GM23338 (cell line): ENCODE measurements at regions not wholly inside any gene's neighbourhood (a gene's known extent, or its start where the extent isn't known, plus 50 kb on each side); places are given as distances from the start of the nearest gene placed in this dataset.

Experiments used
- ATAC-seq: fragments of 200-7000 bp; cut with Tn5 transposase; 3 replicates; pipeline ENCODE4 v1.9.1; 2020
- DNase-seq: peaks from one replicate; pipeline ENCODE4 v3.0.0-alpha.2; 2015; ENCODE audit warnings: low spot score
- H2AFZ ChIP-seq: fragments of 200-600 bp; sonication (generic); 2 replicates; pipeline ENCODE4 v1.8.0; 2016; ENCODE audit warnings: antibody characterized with exemption, mild to moderate bottlenecking, moderate library complexity
- H3F3A ChIP-seq: fragments of 200-600 bp; sonication (generic); replicated peaks from 2 replicates; pipeline ENCODE4 v1.8.0; 2017; ENCODE audit warnings: antibody characterized with exemption, mixed run types, low read depth
- H3K27ac ChIP-seq: fragments of 200-600 bp; sonication (generic); 2 replicates; pipeline ENCODE4 v1.6.1; 2016; ENCODE audit warnings: low read depth
- H3K27me3 ChIP-seq: fragments of 200-600 bp; sonication (generic); 2 replicates; pipeline ENCODE4 v1.8.0; 2016; ENCODE audit warnings: mild to moderate bottlenecking, mixed run types, moderate library complexity; ENCODE audit not compliant: insufficient read depth
- H3K36me3 ChIP-seq: fragments of 200-600 bp; sonication (generic); 2 replicates; pipeline ENCODE4 v1.8.0; 2016; ENCODE audit warnings: mild to moderate bottlenecking; ENCODE audit not compliant: insufficient read depth
- H3K4me1 ChIP-seq: fragments of 200-600 bp; sonication (generic); 2 replicates; pipeline ENCODE4 v1.8.0; 2016; ENCODE audit warnings: mild to moderate bottlenecking, moderate library complexity; ENCODE audit not compliant: insufficient read depth
- H3K4me2 ChIP-seq: fragments of 200-600 bp; sonication (generic); 2 replicates; pipeline ENCODE4 v1.7.1; 2017; ENCODE audit warnings: mixed run types
- H3K4me3 ChIP-seq: fragments of 200-600 bp; sonication (generic); 2 replicates; pipeline ENCODE4 v1.6.1; 2016; ENCODE audit warnings: mixed run types
- H3K79me2 ChIP-seq: fragments of 200-600 bp; sonication (generic); replicated peaks from 2 replicates; pipeline ENCODE4 v1.8.0; 2017; ENCODE audit warnings: mild to moderate bottlenecking; ENCODE audit not compliant: insufficient read depth
- H3K9me2 ChIP-seq: fragments of 200-600 bp; sonication (generic); 2 replicates; pipeline ENCODE4 v1.8.0; 2017; ENCODE audit not compliant: insufficient read depth
- H4K20me1 ChIP-seq: fragments of 200-600 bp; sonication (generic); replicated peaks from 2 replicates; pipeline ENCODE4 v1.8.0; 2017; ENCODE audit warnings: mild to moderate bottlenecking; ENCODE audit not compliant: insufficient read depth
- H3K27ac Mint-ChIP-seq: 2 replicates; pipeline ENCODE4 v1.8.0; 2020; ENCODE audit warnings: inconsistent platforms, mild to moderate bottlenecking, moderate library complexity, mixed read lengths
- H3K27me3 Mint-ChIP-seq: 3 replicates; pipeline ENCODE4 v1.8.0; 2022; ENCODE audit warnings: low read depth, mild to moderate bottlenecking, moderate library complexity, mixed read lengths, inconsistent platforms; ENCODE audit not compliant: insufficient read depth, poor library complexity
- H3K36me3 Mint-ChIP-seq: 3 replicates; pipeline ENCODE4 v1.8.0; 2021; ENCODE audit warnings: low read depth, mild to moderate bottlenecking, inconsistent platforms, moderate library complexity, mixed read lengths
- H3K4me1 Mint-ChIP-seq: 3 replicates; pipeline ENCODE4 v1.8.0; 2020; ENCODE audit warnings: mild to moderate bottlenecking, inconsistent platforms, mixed read lengths
- H3K4me3 Mint-ChIP-seq: 3 replicates; pipeline ENCODE4 v1.8.0; 2021; ENCODE audit warnings: moderate library complexity, mild to moderate bottlenecking, inconsistent platforms, mixed read lengths
- H3K9me3 Mint-ChIP-seq: 3 replicates; pipeline ENCODE4 v1.8.0; 2020; ENCODE audit warnings: moderate library complexity, mild to moderate bottlenecking, inconsistent platforms, mixed read lengths
- CREB1 ChIP-seq: fragments of 250-450 bp; sonication (Bioruptor Pico); IDR thresholded peaks from 2 replicates; pipeline ENCODE4 v1.5.0; 2020; ENCODE audit warnings: low read depth, mild to moderate bottlenecking, moderate library complexity
- CTCF ChIP-seq, 2 experiments: fragments of 200-600 bp in 1 of 2; sonication (generic) in 1 of 2; conservative IDR thresholded peaks; 2 replicates each; pipeline versions ENCODE4 v1.5.1 to v1.6.1; 2016 to 2017; ENCODE audit warnings: antibody characterized with exemption in 2 of 2, low read depth in 2 of 2, mild to moderate bottlenecking in 2 of 2, moderate library complexity in 1 of 2
- ETS1 ChIP-seq: IDR thresholded peaks from 2 replicates; pipeline ENCODE4 v1.6.1; 2016; ENCODE audit warnings: antibody characterized with exemption
- EZH2 ChIP-seq: fragments of 200-600 bp; sonication (generic); IDR thresholded peaks from one replicate; pipeline ENCODE4 v1.8.0; 2017; ENCODE audit warnings: antibody characterized with exemption, mild to moderate bottlenecking, low read depth; ENCODE audit not compliant: unreplicated experiment
- EZH2phosphoT487 ChIP-seq: fragments of 200-600 bp; sonication (generic); IDR thresholded peaks from one replicate; pipeline ENCODE4 v1.8.1; 2018; ENCODE audit warnings: antibody characterized with exemption; ENCODE audit not compliant: unreplicated experiment
- JUNB ChIP-seq: IDR thresholded peaks from one replicate; pipeline ENCODE4 v1.6.1; 2016; ENCODE audit warnings: antibody characterized with exemption; ENCODE audit not compliant: unreplicated experiment
- NANOG ChIP-seq: IDR thresholded peaks from 2 replicates; pipeline ENCODE4 v1.6.1; 2016; ENCODE audit warnings: antibody characterized with exemption, borderline replicate concordance
- POLR2AphosphoS5 ChIP-seq: IDR thresholded peaks from 2 replicates; pipeline ENCODE4 v1.6.1; 2016; ENCODE audit warnings: antibody characterized with exemption, low read depth
- REST ChIP-seq: IDR thresholded peaks from one replicate; pipeline ENCODE4 v1.6.1; 2018; ENCODE audit warnings: antibody characterized with exemption; ENCODE audit not compliant: unreplicated experiment
- STAT1 ChIP-seq: IDR thresholded peaks from one replicate; pipeline ENCODE4 v1.6.1; 2016; ENCODE audit warnings: antibody characterized with exemption; ENCODE audit not compliant: unreplicated experiment
- ZNF114 ChIP-seq: fragments of 250-450 bp; sonication (Bioruptor Pico); IDR thresholded peaks from 2 replicates; pipeline ENCODE4 v1.5.0; 2020; ENCODE audit warnings: mild to moderate bottlenecking, moderate library complexity
- ZNF331 ChIP-seq: fragments of 250-450 bp; sonication (Bioruptor Pico); IDR thresholded peaks from 2 replicates; pipeline ENCODE4 v1.5.0; 2020; ENCODE audit warnings: low read depth, mild to moderate bottlenecking, moderate library complexity
- ZNF462 ChIP-seq: fragments of 250-450 bp; sonication (Bioruptor Pico); IDR thresholded peaks from 2 replicates; pipeline ENCODE4 v1.5.0; 2020; ENCODE audit warnings: mild to moderate bottlenecking, moderate library complexity

GRCh38 chr4:114037988-114038387 is 58.5 kb upstream of the ARSJ start (continued):
- TF ChIP-seq ZNF462 (no peak), POLR2AphosphoS5 (no peak), JUNB (no peak), CREB1 (CRISPR knock-in tag) (no peak), NANOG (no peak), ZNF331 (CRISPR knock-in tag) (no peak)

- H3K4me1 ChIP-seq, result no peaks in the 10 kb centered on the region
- H3K36me3 ChIP-seq, result no peaks in the 10 kb centered on the region
- no peaks in the 10 kb centered on the region for H3K27me3 ChIP-seq
- no peak overlapping the region for H3K4me2 ChIP-seq
- no peak for ATAC-seq
- H3K36me3 Mint-ChIP-seq, result no peaks in the 10 kb centered on the region
- H3K27ac ChIP-seq, result no peak overlapping the region
- no peak overlapping the region for H3K4me3 Mint-ChIP-seq
- DNase-seq, result no peak
- H3K9me3 Mint-ChIP-seq, result no peaks in the 10 kb centered on the region
- H3K27ac Mint-ChIP-seq, result no peak overlapping the region
- H3K4me3 ChIP-seq, result no peak overlapping the region
- no peaks in the 10 kb centered on the region for H3K79me2 ChIP-seq
- H3F3A ChIP-seq, result no peaks in the 10 kb centered on the region
- H3K9me2 ChIP-seq, result no peaks in the 10 kb centered on the region
- H3K4me1 Mint-ChIP-seq, result no peaks in the 10 kb centered on the region
- H4K20me1 ChIP-seq, result no peaks in the 10 kb centered on the region
- no peak overlapping the region for H2AFZ ChIP-seq
- no peaks in the 10 kb centered on the region for H3K27me3 Mint-ChIP-seq
- TF ChIP-seq NANOG (no peak), EZH2phosphoT487 (no peak), ZNF331 (CRISPR knock-in tag) (no peak), STAT1 (no peak), CTCF (conservative IDR thresholded peaks at IDR 0.05; ENCODE audit: low read depth in 2 of 2) (no peak), JUNB (no peak), EZH2 (no peak), POLR2AphosphoS5 (no peak), REST (no peak), CREB1 (CRISPR knock-in tag) (no peak), ZNF114 (no peak), ETS1 (no peak)
Observed at GRCh38 chr4:114038762-114039387, 59.4 kb upstream of the ARSJ start.
